ENCODE measurements at regions not wholly inside any gene's neighbourhood (a gene's known extent, or its start where the extent isn't known, plus 50 kb on each side); places are given as distances from the start of the nearest gene placed in this dataset.

DNA sequence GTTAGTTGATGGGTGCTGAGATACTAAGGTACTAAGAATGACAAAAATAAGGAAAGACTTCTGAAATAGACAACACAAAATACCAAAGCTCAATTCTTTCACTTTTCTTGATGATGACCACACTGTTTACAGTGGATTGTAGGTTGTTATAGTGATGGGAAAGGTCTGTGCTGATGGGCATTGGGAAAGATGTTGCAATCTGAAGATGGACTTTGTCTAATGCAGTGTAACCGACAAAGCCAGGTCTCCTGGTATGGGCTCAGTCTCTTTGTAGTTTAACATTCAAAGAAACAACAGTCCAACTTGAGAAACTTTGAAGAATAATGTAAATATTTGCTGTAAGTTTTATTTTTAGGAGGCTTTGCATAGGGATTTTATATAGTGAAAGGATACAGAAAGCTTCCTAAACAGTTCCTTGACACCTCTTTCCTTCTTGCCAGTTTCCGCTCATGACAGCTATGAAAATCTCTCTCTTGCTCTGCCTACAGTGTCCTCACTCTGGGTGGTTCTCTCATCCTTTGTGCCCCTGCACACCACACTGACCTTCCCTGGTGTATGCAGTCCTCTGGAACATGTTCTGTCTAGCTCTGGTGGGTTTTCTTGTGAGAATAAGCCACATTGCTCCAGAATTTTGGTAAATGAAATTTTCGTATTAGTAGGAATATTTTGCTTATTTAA lies 172.2 kb downstream of the KCNRG start:
- no peak overlapping the region for H3K4me3 ChIP-seq (ENCODE audit: control insufficient read depth, low read depth, low read length)
- TF ChIP-seq, protein P1, sequence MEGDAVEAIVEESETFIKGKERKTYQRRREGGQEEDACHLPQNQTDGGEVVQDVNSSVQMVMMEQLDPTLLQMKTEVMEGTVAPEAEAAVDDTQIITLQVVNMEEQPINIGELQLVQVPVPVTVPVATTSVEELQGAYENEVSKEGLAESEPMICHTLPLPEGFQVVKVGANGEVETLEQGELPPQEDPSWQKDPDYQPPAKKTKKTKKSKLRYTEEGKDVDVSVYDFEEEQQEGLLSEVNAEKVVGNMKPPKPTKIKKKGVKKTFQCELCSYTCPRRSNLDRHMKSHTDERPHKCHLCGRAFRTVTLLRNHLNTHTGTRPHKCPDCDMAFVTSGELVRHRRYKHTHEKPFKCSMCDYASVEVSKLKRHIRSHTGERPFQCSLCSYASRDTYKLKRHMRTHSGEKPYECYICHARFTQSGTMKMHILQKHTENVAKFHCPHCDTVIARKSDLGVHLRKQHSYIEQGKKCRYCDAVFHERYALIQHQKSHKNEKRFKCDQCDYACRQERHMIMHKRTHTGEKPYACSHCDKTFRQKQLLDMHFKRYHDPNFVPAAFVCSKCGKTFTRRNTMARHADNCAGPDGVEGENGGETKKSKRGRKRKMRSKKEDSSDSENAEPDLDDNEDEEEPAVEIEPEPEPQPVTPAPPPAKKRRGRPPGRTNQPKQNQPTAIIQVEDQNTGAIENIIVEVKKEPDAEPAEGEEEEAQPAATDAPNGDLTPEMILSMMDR (IDR thresholded peaks at IDR 0.05; ENCODE audit: control insufficient read depth, insufficient read depth, low read depth, low read length, missing control alignments), result no peak
- DNase-seq (ENCODE audit: low read depth), result no peak

DNA sequence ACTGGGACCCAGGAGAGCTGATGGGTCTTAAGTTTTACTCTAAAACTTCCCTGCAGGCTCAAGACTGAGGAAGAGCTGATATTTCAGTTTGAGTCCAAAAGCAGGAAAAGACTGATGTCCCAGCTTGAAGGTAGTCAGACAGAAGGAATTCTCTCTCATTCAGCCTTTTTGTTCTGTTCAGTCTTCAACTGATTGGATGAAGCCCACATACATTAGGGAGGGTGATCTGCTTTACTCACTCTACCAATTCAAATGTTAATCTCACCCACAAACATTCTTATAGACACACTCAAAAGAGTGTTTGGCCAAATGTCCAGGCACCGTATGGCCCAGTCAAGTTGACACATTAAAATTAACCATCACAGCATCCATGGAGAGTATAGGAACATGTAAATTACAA lies 173.5 kb downstream of the KCNRG start:
- no peak for DNase-seq (ENCODE audit: low read depth)
- TF ChIP-seq, protein P1 (IDR thresholded peaks at IDR 0.05; ENCODE audit: control insufficient read depth, insufficient read depth, low read depth, low read length, missing control alignments), result no peak
- H3K4me3 ChIP-seq (ENCODE audit: control insufficient read depth, low read depth, low read length), result no peak overlapping the region

DNA sequence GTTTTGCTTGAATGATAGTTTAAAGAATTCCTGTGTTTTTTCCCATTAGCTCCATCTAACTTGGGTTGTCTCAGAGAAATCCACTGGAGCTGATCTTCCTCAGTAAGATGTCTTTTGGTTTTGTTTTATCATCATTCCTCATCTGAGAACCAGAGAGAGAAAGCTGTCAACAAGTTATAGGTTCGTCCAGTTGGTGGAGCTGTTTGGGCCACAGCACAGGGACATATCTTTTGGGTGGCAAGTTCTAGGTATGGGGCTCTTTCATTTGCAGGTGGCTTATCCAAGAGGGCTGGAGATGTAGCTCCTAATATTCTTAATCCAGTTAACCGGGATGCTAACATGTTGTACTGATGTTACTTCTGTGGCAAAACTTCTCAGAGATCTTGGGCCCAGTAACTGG lies 174.2 kb downstream of the KCNRG start:
- no peak overlapping the region for H3K4me3 ChIP-seq (ENCODE audit: control insufficient read depth, low read depth, low read length)
- DNase-seq (ENCODE audit: low read depth), result no peak
- TF ChIP-seq, protein P1 (IDR thresholded peaks at IDR 0.05; ENCODE audit: control insufficient read depth, insufficient read depth, low read depth, low read length, missing control alignments), result no peak

DNA sequence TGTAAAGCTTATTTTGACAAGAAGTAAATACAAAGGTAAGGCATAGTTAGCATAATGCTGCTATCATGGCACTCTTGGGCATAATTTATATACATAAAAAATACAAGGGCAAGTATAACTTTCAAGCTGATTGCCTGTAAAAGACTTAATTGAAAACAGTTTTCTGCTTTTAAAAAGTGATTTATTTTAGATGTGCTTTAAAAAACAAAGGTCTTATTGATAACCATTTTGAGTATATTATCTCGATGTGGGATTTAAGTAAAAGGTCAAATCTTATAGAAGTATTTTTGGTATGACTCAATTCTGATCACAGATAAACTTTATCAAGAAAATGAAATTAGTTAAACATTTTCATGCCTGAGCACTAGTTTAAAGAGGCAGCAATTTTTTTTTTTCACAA lies 175.8 kb downstream of the KCNRG start:
- DNase-seq (ENCODE audit: low read depth), result no peak
- no peak overlapping the region for H3K4me3 ChIP-seq (ENCODE audit: control insufficient read depth, low read depth, low read length)
- TF ChIP-seq, protein P1 (IDR thresholded peaks at IDR 0.05; ENCODE audit: control insufficient read depth, insufficient read depth, low read depth, low read length, missing control alignments), result no peak

DNA sequence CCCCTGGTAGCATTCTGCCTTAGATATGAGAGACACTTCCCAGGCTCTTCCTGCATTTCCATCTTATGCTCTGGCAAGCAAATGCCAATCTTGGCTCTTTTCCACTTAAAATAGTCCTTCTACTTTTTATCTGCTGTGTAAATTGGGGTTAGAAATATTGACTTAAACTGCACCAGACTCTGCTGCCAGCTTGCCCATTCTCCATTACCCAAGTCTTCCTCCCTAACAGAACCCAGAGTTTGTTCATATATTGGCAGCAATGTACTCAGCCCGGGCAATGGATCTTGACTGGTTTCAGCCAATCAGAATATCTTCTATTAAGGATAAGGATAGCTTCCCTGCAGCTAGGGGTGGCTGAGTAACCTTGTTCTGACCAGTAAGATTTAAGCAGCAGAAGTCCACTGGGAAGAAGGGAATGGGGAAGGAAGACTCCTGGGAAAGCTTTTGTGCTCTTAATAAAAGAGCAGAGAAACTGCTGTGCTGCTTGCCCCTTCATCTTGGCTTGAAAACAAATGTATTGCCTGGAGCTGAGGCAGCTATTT lies 177.1 kb downstream of the KCNRG start:
- DNase-seq (ENCODE audit: low read depth), result no peak
- TF ChIP-seq, protein P1 (IDR thresholded peaks at IDR 0.05; ENCODE audit: control insufficient read depth, insufficient read depth, low read depth, low read length, missing control alignments), result no peak
- H3K4me3 ChIP-seq (ENCODE audit: control insufficient read depth, low read depth, low read length), result no peak overlapping the region

DNA sequence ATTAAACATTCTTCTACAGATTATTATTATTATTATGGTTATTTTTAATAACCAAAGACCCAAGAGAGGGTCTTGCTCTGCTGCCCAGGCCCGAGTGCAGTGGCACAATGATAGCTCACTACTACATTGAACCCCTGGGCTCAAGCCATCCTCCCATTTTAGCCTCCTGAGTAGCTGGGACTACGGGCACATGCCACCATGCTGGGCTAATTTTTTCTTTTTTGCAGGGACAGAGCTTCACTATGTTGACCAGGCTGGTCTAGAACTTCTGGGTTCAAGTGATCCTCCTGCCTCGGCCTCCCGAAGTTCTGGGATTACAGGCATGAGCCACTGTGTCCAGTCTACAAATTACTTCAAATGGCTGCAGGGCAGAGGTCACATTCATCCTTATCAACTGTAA lies 179.8 kb downstream of the KCNRG start:
- TF ChIP-seq, protein P1 (IDR thresholded peaks at IDR 0.05; ENCODE audit: control insufficient read depth, insufficient read depth, low read depth, low read length, missing control alignments), result no peak
- H3K4me3 ChIP-seq (ENCODE audit: control insufficient read depth, low read depth, low read length), result no peak overlapping the region
- DNase-seq (ENCODE audit: low read depth), result no peak

Measured in AG09309 (cell line).